GM13976 (cell line): ENCODE measurements at regions not wholly inside any gene's neighbourhood (a gene's known extent, or its start where the extent isn't known, plus 50 kb on each side); places are given as distances from the start of the nearest gene placed in this dataset.
"Not testable (repeated sequence)": the region's sequence is repeated elsewhere in the genome, so short reads cannot be mapped to it uniquely, and the experiment has no call there.

Source experiments
- DNase-seq: peaks from one replicate; pipeline ENCODE4 v3.0.0; 2012; ENCODE audit warnings: low spot score
- CTCF ChIP-seq: IDR thresholded peaks from 2 replicates; pipeline ENCODE4 v1.5.1; 2012; ENCODE audit warnings: borderline replicate concordance, mild to moderate bottlenecking; ENCODE audit not compliant: insufficient read depth; ENCODE audit errors: extremely low read depth, missing control alignments, control extremely low read depth
- in situ Hi-C: fragments of 300-500 bp; cut with MboI; formaldehyde crosslinking; loops from one replicate; pipeline ENCODE4 v1.12.0; 2022; ENCODE audit warnings: low sequenced_read_pairs, mixed read lengths, inconsistent platforms; ENCODE audit not compliant: unreplicated experiment

GRCh38 chr7:67484244-67484751 is 487.7 kb downstream of the TYW1 start:
- no peak for TF ChIP-seq CTCF
- in situ Hi-C loops, result no loop called here
- DNase-seq, result peak; percentile 43

GRCh38 chr7:67486401-67486800 is 489.8 kb downstream of the TYW1 start:
- no peak for TF ChIP-seq CTCF
- in situ Hi-C loops, result no loop called here
- DNase-seq, result no peak

GRCh38 chr7:67487316-67487715 is 490.7 kb downstream of the TYW1 start:
- no peak for DNase-seq
- in situ Hi-C loops, result no loop called here
- no peak for TF ChIP-seq CTCF

GRCh38 chr7:67489881-67490280 is 493.2 kb downstream of the TYW1 start:
- no peak for DNase-seq
- in situ Hi-C loops, result no loop called here
- no peak for TF ChIP-seq CTCF

- no peak for DNase-seq
- no peak for TF ChIP-seq CTCF
- in situ Hi-C loops, result no loop called here
Measured at GRCh38 chr7:67493366-67493765, 496.7 kb downstream of the TYW1 start.

- DNase-seq, result no peak
- no peak for TF ChIP-seq CTCF
- in situ Hi-C loops, result no loop called here
Measured at GRCh38 chr7:67496589-67496988, 500.0 kb downstream of the TYW1 start.

- DNase-seq, in situ Hi-C loops: not testable (repeated sequence)
Measured at GRCh38 chr7:67497914-67498313, 501.3 kb downstream of the TYW1 start.
